IPS DF 6.9 (cell line): ENCODE measurements at regions not wholly inside any gene's neighbourhood (a gene's known extent, or its start where the extent isn't known, plus 50 kb on each side); places are given as distances from the start of the nearest gene placed in this dataset.
"Not testable (repeated sequence)": the region's sequence is repeated elsewhere in the genome, so short reads cannot be mapped to it uniquely, and the experiment has no call there.

Experiments used
- DNase-seq: peaks from one replicate; pipeline ENCODE4 v3.0.0-alpha.2; 2013; ENCODE audit warnings: low read depth, low spot score
- H3K27ac ChIP-seq: one replicate; pipeline ENCODE4 v1.5.1; 2013; ENCODE audit warnings: low read length, control low read depth
- H3K27me3 ChIP-seq: 2 replicates; pipeline ENCODE4 v1.6.1; 2013; ENCODE audit warnings: mild to moderate bottlenecking, low read length; ENCODE audit not compliant: control insufficient read depth, insufficient read depth
- H3K36me3 ChIP-seq: 2 replicates; pipeline ENCODE4 v1.6.1; 2013; ENCODE audit warnings: low read length; ENCODE audit not compliant: control insufficient read depth, insufficient read depth
- H3K4me1 ChIP-seq: 2 replicates; pipeline ENCODE4 v1.6.1; 2013; ENCODE audit warnings: low read length; ENCODE audit not compliant: control insufficient read depth, insufficient read depth
- H3K4me3 ChIP-seq: 2 replicates; pipeline ENCODE4 v1.5.1; 2013; ENCODE audit warnings: mild to moderate bottlenecking, low read length
- H3K9me3 ChIP-seq: 2 replicates; pipeline ENCODE4 v1.6.1; 2013; ENCODE audit warnings: low read length, inconsistent platforms; ENCODE audit not compliant: control insufficient read depth, insufficient read depth
- WGBS: extraction: QIAGEN DNeasy Blood & Tissue Kit; methylation state at CpG from one replicate; pipeline ENCODE4 v1.1.7; 2013; ENCODE audit warnings: mixed read lengths, missing lambda C conversion rate; ENCODE audit not compliant: insufficient read length, insufficient coverage; 5-methylcytosine and 5-hydroxymethylcytosine counted together

GRCh38 chr12:89769483-89769818 lies 60.8 kb upstream of the ATP2B1 start:
- no peaks in the 10 kb centered on the region for H3K9me3 ChIP-seq
- H3K4me3 ChIP-seq: no peak overlapping the region
- no peak overlapping the region for H3K27ac ChIP-seq
- WGBS: no CpG with 5 or more reads among the region's 1 CpG
- no peak for DNase-seq
- no peaks in the 10 kb centered on the region for H3K4me1 ChIP-seq
- no peaks in the 10 kb centered on the region for H3K27me3 ChIP-seq
- H3K36me3 ChIP-seq: no peaks in the 10 kb centered on the region

GRCh38 chr12:89768586-89769482 lies 60.2 kb upstream of the ATP2B1 start:
- Histone ChIP-seq H3K4me3 (no peak overlapping the region), H3K27ac (no peak overlapping the region), H3K9me3 (no peaks in the 10 kb centered on the region), H3K36me3 (no peaks in the 10 kb centered on the region), H3K4me1 (no peaks in the 10 kb centered on the region), H3K27me3 (no peaks in the 10 kb centered on the region)
- no peak for DNase-seq
- WGBS: no CpG with 5 or more reads among the region's 3 CpGs

- WGBS: no CpG with 5 or more reads among the region's 3 CpGs
- Histone ChIP-seq H3K27me3 (no peaks in the 10 kb centered on the region), H3K4me3 (no peak overlapping the region), H3K9me3 (no peaks in the 10 kb centered on the region), H3K27ac (no peak overlapping the region), H3K36me3 (no peaks in the 10 kb centered on the region), H3K4me1 (no peaks in the 10 kb centered on the region)
- no peak for DNase-seq
Measured at GRCh38 chr12:89765959-89766824, 57.6 kb upstream of the ATP2B1 start.

GRCh38 chr12:89764164-89764563 lies 55.5 kb upstream of the ATP2B1 start:
- not testable (repeated sequence) for H3K27me3 ChIP-seq, H3K9me3 ChIP-seq, H3K36me3 ChIP-seq, H3K4me1 ChIP-seq, DNase-seq, H3K4me3 ChIP-seq, H3K27ac ChIP-seq
- WGBS: no CpG with 5 or more reads among the region's 4 CpGs

GRCh38 chr12:89762498-89763170 lies 54.0 kb upstream of the ATP2B1 start:
- no peak overlapping the region for H3K27ac ChIP-seq
- WGBS: no CpG with 5 or more reads among the region's 4 CpGs

GRCh38 chr12:89760783-89761182 lies 52.1 kb upstream of the ATP2B1 start:
- Histone ChIP-seq H3K36me3 (no peaks in the 10 kb centered on the region), H3K9me3 (no peaks in the 10 kb centered on the region), H3K4me1 (no peaks in the 10 kb centered on the region), H3K27me3 (no peaks in the 10 kb centered on the region), H3K4me3 (no peak overlapping the region), H3K27ac (no peak overlapping the region)
- DNase-seq: no peak
- WGBS: no CpG with 5 or more reads among the region's 2 CpGs

More at GRCh38 chr12:89762498-89763170, 54.0 kb upstream of the ATP2B1 start:
- Histone ChIP-seq H3K4me1 (no peaks in the 10 kb centered on the region), H3K27me3 (no peaks in the 10 kb centered on the region), H3K36me3 (no peaks in the 10 kb centered on the region), H3K4me3 (no peak overlapping the region), H3K9me3 (no peaks in the 10 kb centered on the region)
- no peak for DNase-seq
